HepG2 (cell line): ENCODE measurements at regions not wholly inside any gene's neighbourhood (a gene's known extent, or its start where the extent isn't known, plus 50 kb on each side); places are given as distances from the start of the nearest gene placed in this dataset.

Experiments
- AHR ChIP-seq: IDR thresholded peaks from 2 replicates; pipeline ENCODE4 v1.6.1; 2018; ENCODE audit warnings: missing genetic modification reagents, missing compliant biosample characterization
- DZIP1 ChIP-seq: sonication (generic); formaldehyde crosslinking; IDR thresholded peaks from 2 replicates; pipeline ENCODE4 v1.5.0; 2020; ENCODE audit warnings: mild to moderate bottlenecking, missing genetic modification reagents
- GFI1 ChIP-seq: sonication (generic); formaldehyde crosslinking; IDR thresholded peaks from 2 replicates; pipeline ENCODE4 v1.5.0; 2020; ENCODE audit warnings: missing genetic modification reagents, mild to moderate bottlenecking, borderline replicate concordance
- HDAC1 ChIP-seq: sonication (generic); formaldehyde crosslinking; IDR thresholded peaks from 2 replicates; pipeline ENCODE4 v1.5.1; 2020; ENCODE audit warnings: mild to moderate bottlenecking, missing genetic modification reagents
- HIC2 ChIP-seq: sonication (generic); formaldehyde crosslinking; IDR thresholded peaks from 2 replicates; pipeline ENCODE4 v1.9.0; 2022; ENCODE audit warnings: low read depth, missing genetic modification reagents
- MXD1 ChIP-seq: sonication (generic); formaldehyde crosslinking; IDR thresholded peaks from 2 replicates; pipeline ENCODE4 v1.4.0; 2020; ENCODE audit warnings: mild to moderate bottlenecking, missing genetic modification reagents
- MXD4 ChIP-seq: IDR thresholded peaks from 2 replicates; pipeline ENCODE4 v1.6.1; 2016; ENCODE audit warnings: mild to moderate bottlenecking, missing biosample characterization, missing genetic modification reagents
- MYC ChIP-seq: sonication (generic); formaldehyde crosslinking; IDR thresholded peaks from 2 replicates; pipeline ENCODE4 v1.9.0; 2021; ENCODE audit warnings: missing genetic modification reagents, borderline replicate concordance
- MZF1 ChIP-seq: sonication (generic); formaldehyde crosslinking; IDR thresholded peaks from 2 replicates; pipeline ENCODE4 v1.8.1; 2023; ENCODE audit warnings: mild to moderate bottlenecking, missing genetic modification reagents, borderline replicate concordance
- NR2F2 ChIP-seq: IDR thresholded peaks from 2 replicates; pipeline ENCODE4 v1.6.1; 2012; ENCODE audit warnings: low read depth, inconsistent platforms, borderline replicate concordance
- PREB ChIP-seq: sonication (generic); formaldehyde crosslinking; IDR thresholded peaks from 2 replicates; pipeline ENCODE4 v1.4.0; 2020; ENCODE audit warnings: missing genetic modification reagents
- RARG ChIP-seq: sonication (generic); formaldehyde crosslinking; IDR thresholded peaks from 2 replicates; pipeline ENCODE4 v1.4.0; 2020; ENCODE audit warnings: low read depth, mild to moderate bottlenecking, missing genetic modification reagents
- U2AF1 ChIP-seq: fragments of 200-400 bp; formaldehyde crosslinking; optimal IDR thresholded peaks from 2 replicates; pipeline ENCODE3; 2017; ENCODE audit warnings: mild to moderate bottlenecking, low read depth, low read length
- ZNF205 ChIP-seq: IDR thresholded peaks from 2 replicates; pipeline ENCODE4 v1.6.1; 2018; ENCODE audit warnings: missing biosample characterization, missing genetic modification reagents
- ZNF609 ChIP-seq: sonication (generic); formaldehyde crosslinking; IDR thresholded peaks from 2 replicates; pipeline ENCODE4 v1.4.0; 2020; ENCODE audit warnings: mild to moderate bottlenecking, missing genetic modification reagents, borderline replicate concordance
- ZNF629 ChIP-seq: sonication (generic); formaldehyde crosslinking; conservative IDR thresholded peaks from 2 replicates; pipeline ENCODE4 v1.5.0; 2020; ENCODE audit warnings: missing genetic modification reagents
- ZZZ3 ChIP-seq: sonication (generic); formaldehyde crosslinking; IDR thresholded peaks from 2 replicates; pipeline ENCODE4 v1.4.0; 2020; ENCODE audit warnings: missing genetic modification reagents, mild to moderate bottlenecking, borderline replicate concordance

GRCh38 chr15:62886431-62887071 lies 156.0 kb upstream of the TPM1 start (continued):
- no peak for TF ChIP-seq DZIP1 (CRISPR knock-in tag)
- TF ChIP-seq GFI1: peak; percentile 66; the same call in 1 of the 2 replicates
- no peak for TF ChIP-seq MXD1 (CRISPR knock-in tag)
- peak; percentile 44; the same call in 1 of the 2 replicates for TF ChIP-seq NR2F2
- no peak for TF ChIP-seq U2AF1
- no peak for TF ChIP-seq PREB (CRISPR knock-in tag)
- no peak for TF ChIP-seq MXD4 (CRISPR knock-in tag)
- TF ChIP-seq HIC2: no peak; the same call in 1 of the 2 replicates
- no peak for TF ChIP-seq MZF1 (CRISPR knock-in tag)
- TF ChIP-seq ZNF629: no peak
- no peak for TF ChIP-seq RARG (CRISPR knock-in tag)
- peak; percentile 42; the same call in 1 of the 2 replicates for TF ChIP-seq MYC (CRISPR knock-in tag)
- peak; percentile 85 for TF ChIP-seq ZNF609 (CRISPR knock-in tag)
- TF ChIP-seq ZZZ3: no peak
- peak; percentile 70 for TF ChIP-seq HDAC1
- peak; percentile 68; the same call in 1 of the 2 replicates for TF ChIP-seq ZNF205 (CRISPR knock-in tag)
- TF ChIP-seq AHR (CRISPR knock-in tag): no peak
